ENCODE measurements at regions not wholly inside any gene's neighbourhood (a gene's known extent, or its start where the extent isn't known, plus 50 kb on each side); places are given as distances from the start of the nearest gene placed in this dataset.

GRCh38 chr4:28942631-28943030, 1777.5 kb upstream of the PCDH7 start:
- TF ChIP-seq, protein P1, sequence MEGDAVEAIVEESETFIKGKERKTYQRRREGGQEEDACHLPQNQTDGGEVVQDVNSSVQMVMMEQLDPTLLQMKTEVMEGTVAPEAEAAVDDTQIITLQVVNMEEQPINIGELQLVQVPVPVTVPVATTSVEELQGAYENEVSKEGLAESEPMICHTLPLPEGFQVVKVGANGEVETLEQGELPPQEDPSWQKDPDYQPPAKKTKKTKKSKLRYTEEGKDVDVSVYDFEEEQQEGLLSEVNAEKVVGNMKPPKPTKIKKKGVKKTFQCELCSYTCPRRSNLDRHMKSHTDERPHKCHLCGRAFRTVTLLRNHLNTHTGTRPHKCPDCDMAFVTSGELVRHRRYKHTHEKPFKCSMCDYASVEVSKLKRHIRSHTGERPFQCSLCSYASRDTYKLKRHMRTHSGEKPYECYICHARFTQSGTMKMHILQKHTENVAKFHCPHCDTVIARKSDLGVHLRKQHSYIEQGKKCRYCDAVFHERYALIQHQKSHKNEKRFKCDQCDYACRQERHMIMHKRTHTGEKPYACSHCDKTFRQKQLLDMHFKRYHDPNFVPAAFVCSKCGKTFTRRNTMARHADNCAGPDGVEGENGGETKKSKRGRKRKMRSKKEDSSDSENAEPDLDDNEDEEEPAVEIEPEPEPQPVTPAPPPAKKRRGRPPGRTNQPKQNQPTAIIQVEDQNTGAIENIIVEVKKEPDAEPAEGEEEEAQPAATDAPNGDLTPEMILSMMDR (IDR thresholded peaks at IDR 0.05), result no peak
- TF ChIP-seq POLR2A (IDR thresholded peaks at IDR 0.05) (no peak), EP300 (IDR thresholded peaks at IDR 0.05) (no peak), POLR2AphosphoS5 (IDR thresholded peaks at IDR 0.05) (no peak)
